Prostate gland (tissue), 2 donors: ENCODE measurements at regions not wholly inside any gene's neighbourhood (a gene's known extent, or its start where the extent isn't known, plus 50 kb on each side); places are given as distances from the start of the nearest gene placed in this dataset.

ENCODE experiments used
- DNase-seq: peaks from one replicate; pipeline ENCODE4 v3.0.0-alpha.2; 2019; ENCODE audit warnings: low spot score
- H3K27ac ChIP-seq, 2 donors: fragments of 200-600 bp; sonication (generic); 2 replicates each; pipeline ENCODE4 v1.5.1; 2017 to 2019
- H3K27me3 ChIP-seq: fragments of 200-600 bp; sonication (generic); replicated peaks from 2 replicates; pipeline ENCODE4 v1.5.1; 2019; ENCODE audit not compliant: insufficient read depth
- H3K36me3 ChIP-seq, 2 donors: fragments of 200-600 bp; sonication (generic); 1 replicate in 1 of 2; 2 replicates in 1 of 2; pipeline versions ENCODE4 v1.5.1 to v1.8.1; 2017 to 2019
- H3K4me1 ChIP-seq: fragments of 200-600 bp; sonication (generic); replicated peaks from 2 replicates; pipeline ENCODE4 v1.5.1; 2019
- H3K4me3 ChIP-seq, 2 donors: fragments of 200-600 bp; sonication (generic); 2 replicates each; pipeline ENCODE4 v1.5.1; 2017 to 2019
- H3K9me3 ChIP-seq: fragments of 200-600 bp; sonication (generic); 2 replicates; pipeline ENCODE4 v1.5.1; 2017
- CTCF ChIP-seq, 4 experiments: fragments of 200-600 bp in 2 of 4; fragments of 450-650 bp in 2 of 4; sonication (generic) in 2 of 4; IDR thresholded peaks; 1 replicate in 3 of 4; 2 replicates in 1 of 4; pipeline ENCODE4 v1.5.1; 2016 to 2019; ENCODE audit warnings: antibody characterized with exemption in 4 of 4, mild to moderate bottlenecking in 2 of 4, moderate library complexity in 2 of 4
- POLR2A ChIP-seq: fragments of 450-650 bp; IDR thresholded peaks from one replicate; pipeline ENCODE4 v1.6.1; 2016; ENCODE audit warnings: antibody characterized with exemption, mild to moderate bottlenecking
- POLR2AphosphoS5 ChIP-seq: sonication (generic); formaldehyde crosslinking; IDR thresholded peaks from one replicate; pipeline ENCODE4 v1.6.1; 2017; ENCODE audit warnings: antibody characterized with exemption
- WGBS: methylation state at CpG from one replicate; pipeline ENCODE4 v1.1.5; 2018; 5-methylcytosine and 5-hydroxymethylcytosine counted together
- intact Hi-C: fragments of 100-400 bp; cut with DNase I; formaldehyde crosslinking; loops from one replicate; pipeline ENCODE4 v1.14.2; 2022

- whole genome bisulfite sequencing: 95% methylated on average over 3 of the region's 3 CpGs
- Histone ChIP-seq H3K27me3 (no peaks in the 10 kb centered on the region), H3K36me3 (no peaks in the 10 kb centered on the region), H3K4me1 (no peaks in the 10 kb centered on the region), H3K4me3 (no peak overlapping the region), H3K9me3 (no peaks in the 10 kb centered on the region), H3K27ac (no peak overlapping the region)
- intact Hi-C loops: no loop called here
- TF ChIP-seq POLR2AphosphoS5: no peak
- no peak for TF ChIP-seq CTCF (IDR thresholded peaks at IDR 0.05)
- no peak for TF ChIP-seq POLR2A
- no peak for DNase-seq
Observed at GRCh38 chr6:91173186-91173585, 586.3 kb upstream of the MAP3K7 start.

GRCh38 chr6:91171754-91172462 is 585.0 kb upstream of the MAP3K7 start:
- WGBS: 61% methylated on average over 7 of the region's 7 CpGs
- intact Hi-C loops: no loop called here

GRCh38 chr6:91167846-91168245 is 581.0 kb upstream of the MAP3K7 start:
- no peak for DNase-seq
- TF ChIP-seq CTCF (IDR thresholded peaks at IDR 0.05) (no peak), POLR2A (no peak), POLR2AphosphoS5 (no peak)
- H3K4me1 ChIP-seq: no peaks in the 10 kb centered on the region
- no peaks in the 10 kb centered on the region for H3K27me3 ChIP-seq
- no peak overlapping the region for H3K27ac ChIP-seq
- no peak overlapping the region for H3K4me3 ChIP-seq
- H3K36me3 ChIP-seq: no peaks in the 10 kb centered on the region
- intact Hi-C loops: no loop called here
- no peaks in the 10 kb centered on the region for H3K9me3 ChIP-seq
- whole genome bisulfite sequencing: 41% methylated on average over 3 of the region's 3 CpGs

More at GRCh38 chr6:91171754-91172462, 585.0 kb upstream of the MAP3K7 start:
- Histone ChIP-seq H3K27ac (no peak overlapping the region), H3K36me3 (no peaks in the 10 kb centered on the region), H3K9me3 (no peaks in the 10 kb centered on the region), H3K27me3 (no peaks in the 10 kb centered on the region), H3K4me1 (no peaks in the 10 kb centered on the region), H3K4me3 (no peak overlapping the region)
- TF ChIP-seq CTCF (IDR thresholded peaks at IDR 0.05) (no peak), POLR2AphosphoS5 (no peak), POLR2A (no peak)
- DNase-seq: no peak

- TF ChIP-seq CTCF (IDR thresholded peaks at IDR 0.05) (no peak), POLR2AphosphoS5 (no peak), POLR2A (no peak)
- intact Hi-C loops: no loop called here
- Histone ChIP-seq H3K36me3 (no peaks in the 10 kb centered on the region), H3K4me3 (no peak overlapping the region), H3K4me1 (no peaks in the 10 kb centered on the region), H3K27ac (no peak overlapping the region), H3K9me3 (no peaks in the 10 kb centered on the region), H3K27me3 (no peaks in the 10 kb centered on the region)
- no peak for DNase-seq
- whole genome bisulfite sequencing: 89% methylated on average over 11 of the region's 11 CpGs
Observed at GRCh38 chr6:91166271-91167046, 579.6 kb upstream of the MAP3K7 start.

GRCh38 chr6:91164105-91164504 is 577.2 kb upstream of the MAP3K7 start:
- no peaks in the 10 kb centered on the region for H3K36me3 ChIP-seq
- WGBS: 88% methylated on average over 7 of the region's 7 CpGs
- no peaks in the 10 kb centered on the region for H3K4me1 ChIP-seq
- H3K4me3 ChIP-seq: no peak overlapping the region
- H3K27me3 ChIP-seq: no peaks in the 10 kb centered on the region
- TF ChIP-seq POLR2A (no peak), POLR2AphosphoS5 (no peak), CTCF (IDR thresholded peaks at IDR 0.05) (no peak)
- intact Hi-C loops: no loop called here
- no peaks in the 10 kb centered on the region for H3K9me3 ChIP-seq
- DNase-seq: no peak
- no peak overlapping the region for H3K27ac ChIP-seq
